ENCODE measurements at regions not wholly inside any gene's neighbourhood (a gene's known extent, or its start where the extent isn't known, plus 50 kb on each side); places are given as distances from the start of the nearest gene placed in this dataset.

GRCh38 chr4:34615315-34615714, 1629.0 kb downstream of the ARAP2 start:
- peaks cover 12 to 16% of the 10 kb centered on the region in 2 donors for H3K9me3 Mint-ChIP-seq
- no peak for DNase-seq (ENCODE audit: low spot score in 2 of 2)
- H3K36me3 Mint-ChIP-seq: no peaks in the 10 kb centered on the region
- H3K27ac Mint-ChIP-seq: no peak overlapping the region
- ATAC-seq: no peak

GRCh38 chr4:34619531-34620162, 1624.7 kb downstream of the ARAP2 start:
- no peak overlapping the region for H3K27ac Mint-ChIP-seq
- no peak for ATAC-seq
- no peaks in the 10 kb centered on the region for H3K36me3 Mint-ChIP-seq

GRCh38 chr4:34628471-34628870, 1615.8 kb downstream of the ARAP2 start:
- DNase-seq (ENCODE audit: low spot score in 2 of 2): no peak
- H3K27ac Mint-ChIP-seq: no peak overlapping the region
- peaks cover 7 to 8% of the 10 kb centered on the region in 2 donors for H3K36me3 Mint-ChIP-seq
- H3K9me3 Mint-ChIP-seq: peaks cover 16% of the 10 kb centered on the region in 2 donors
- ATAC-seq: no peak

More at GRCh38 chr4:34619531-34620162, 1624.7 kb downstream of the ARAP2 start:
- H3K9me3 Mint-ChIP-seq: peaks cover 16 to 23% of the 10 kb centered on the region in 2 donors
- no peak for DNase-seq (ENCODE audit: low spot score in 2 of 2)

GRCh38 chr4:34629451-34629850, 1614.9 kb downstream of the ARAP2 start:
- DNase-seq (ENCODE audit: low spot score in 2 of 2) (no peak), ATAC-seq (no peak)
- Mint-ChIP-seq H3K9me3 (peaks cover 16% of the 10 kb centered on the region in 2 donors), H3K36me3 (peaks cover 7 to 8% of the 10 kb centered on the region in 2 donors), H3K27ac (no peak overlapping the region)

GRCh38 chr4:34633241-34633640, 1611.1 kb downstream of the ARAP2 start:
- ATAC-seq (no peak), DNase-seq (ENCODE audit: low spot score in 2 of 2) (no peak)
- H3K36me3 Mint-ChIP-seq: no peaks in the 10 kb centered on the region
- H3K27ac Mint-ChIP-seq: no peak overlapping the region
- H3K9me3 Mint-ChIP-seq: peaks cover 8 to 9% of the 10 kb centered on the region in 2 donors

- peaks cover 13 to 18% of the 10 kb centered on the region in 2 donors for H3K9me3 Mint-ChIP-seq
- no peak overlapping the region for H3K27ac Mint-ChIP-seq
- ATAC-seq (no peak), DNase-seq (ENCODE audit: low spot score in 2 of 2) (no peak)
- H3K36me3 Mint-ChIP-seq: peaks cover 0 to 7% of the 10 kb centered on the region in 2 donors
Measured at GRCh38 chr4:34636623-34637022, 1607.7 kb downstream of the ARAP2 start.

GRCh38 chr4:34643476-34643875, 1600.8 kb downstream of the ARAP2 start:
- Mint-ChIP-seq H3K27ac (no peak overlapping the region), H3K9me3 (peaks cover 19 to 21% of the 10 kb centered on the region in 2 donors), H3K36me3 (peaks cover 0 to 7% of the 10 kb centered on the region in 2 donors)
- no peak for DNase-seq (ENCODE audit: low spot score in 2 of 2)
- no peak for ATAC-seq

- ATAC-seq (no peak), DNase-seq (ENCODE audit: low spot score in 2 of 2) (no peak)
- no peak overlapping the region for H3K27ac Mint-ChIP-seq
Measured at GRCh38 chr4:34644579-34645115, 1599.7 kb downstream of the ARAP2 start.

GRCh38 chr4:34649716-34650115, 1594.6 kb downstream of the ARAP2 start:
- ATAC-seq (no peak), DNase-seq (ENCODE audit: low spot score in 2 of 2) (no peak)
- H3K9me3 Mint-ChIP-seq: peaks cover 4 to 10% of the 10 kb centered on the region in 2 donors
- H3K27ac Mint-ChIP-seq: no peak overlapping the region
- no peaks in the 10 kb centered on the region for H3K36me3 Mint-ChIP-seq

More at GRCh38 chr4:34644579-34645115, 1599.7 kb downstream of the ARAP2 start:
- peaks cover 0 to 7% of the 10 kb centered on the region in 2 donors for H3K36me3 Mint-ChIP-seq
- peaks cover 16 to 19% of the 10 kb centered on the region in 2 donors for H3K9me3 Mint-ChIP-seq

- Mint-ChIP-seq H3K9me3 (peaks cover 11 to 19% of the 10 kb centered on the region in 2 donors), H3K36me3 (no peaks in the 10 kb centered on the region), H3K27ac (no peak overlapping the region)
- DNase-seq (ENCODE audit: low spot score in 2 of 2): no peak
- no peak for ATAC-seq
Measured at GRCh38 chr4:34664051-34664450, 1580.3 kb downstream of the ARAP2 start.

- peaks cover 21 to 24% of the 10 kb centered on the region in 2 donors for H3K9me3 Mint-ChIP-seq
- H3K36me3 Mint-ChIP-seq: no peaks in the 10 kb centered on the region
- ATAC-seq (no peak), DNase-seq (ENCODE audit: low spot score in 2 of 2) (no peak)
- no peak overlapping the region for H3K27ac Mint-ChIP-seq
Measured at GRCh38 chr4:34676400-34676799, 1567.9 kb downstream of the ARAP2 start.

GRCh38 chr4:34678431-34678830, 1565.9 kb downstream of the ARAP2 start:
- peaks cover 10 to 16% of the 10 kb centered on the region in 2 donors for H3K9me3 Mint-ChIP-seq
- no peak for ATAC-seq
- no peaks in the 10 kb centered on the region for H3K36me3 Mint-ChIP-seq
- DNase-seq (ENCODE audit: low spot score in 2 of 2): no peak
- H3K27ac Mint-ChIP-seq: no peak overlapping the region

GRCh38 chr4:34679228-34679627, 1565.1 kb downstream of the ARAP2 start:
- ATAC-seq: no peak
- no peak for DNase-seq (ENCODE audit: low spot score in 2 of 2)

GRCh38 chr4:34709564-34709963, 1534.8 kb downstream of the ARAP2 start:
- H3K36me3 Mint-ChIP-seq: peaks cover 0 to 4% of the 10 kb centered on the region in 2 donors
- ATAC-seq: no peak
- no peak overlapping the region for H3K27ac Mint-ChIP-seq
- no peak for DNase-seq (ENCODE audit: low spot score in 2 of 2)
- peaks cover 23 to 29% of the 10 kb centered on the region in 2 donors for H3K9me3 Mint-ChIP-seq

More at GRCh38 chr4:34679228-34679627, 1565.1 kb downstream of the ARAP2 start:
- Mint-ChIP-seq H3K9me3 (peaks cover 10 to 16% of the 10 kb centered on the region in 2 donors), H3K36me3 (no peaks in the 10 kb centered on the region), H3K27ac (no peak overlapping the region)

- no peaks in the 10 kb centered on the region for H3K36me3 Mint-ChIP-seq
- DNase-seq (ENCODE audit: low spot score in 2 of 2): no peak
- H3K9me3 Mint-ChIP-seq: peaks cover 0 to 4% of the 10 kb centered on the region in 2 donors
- H3K27ac Mint-ChIP-seq: no peak overlapping the region
- no peak for ATAC-seq
Measured at GRCh38 chr4:34718576-34719245, 1525.6 kb downstream of the ARAP2 start.

GRCh38 chr4:34720571-34720970, 1523.7 kb downstream of the ARAP2 start:
- DNase-seq (ENCODE audit: low spot score in 2 of 2) (no peak), ATAC-seq (no peak)
- H3K36me3 Mint-ChIP-seq: no peaks in the 10 kb centered on the region
- no peak overlapping the region for H3K27ac Mint-ChIP-seq
- peaks cover 0 to 1% of the 10 kb centered on the region in 2 donors for H3K9me3 Mint-ChIP-seq

GRCh38 chr4:34721835-34722234, 1522.5 kb downstream of the ARAP2 start:
- ATAC-seq (no peak), DNase-seq (ENCODE audit: low spot score in 2 of 2) (no peak)
- Mint-ChIP-seq H3K9me3 (no peaks in the 10 kb centered on the region), H3K36me3 (no peaks in the 10 kb centered on the region), H3K27ac (no peak overlapping the region)

All from activated naive CD4-positive, alpha-beta T cell treated with anti-CD3 and anti-CD28 coated beads, Interleukin-2, amount 50 U/mL, for 72 hours (primary cell).